Breast epithelium (tissue), 4 donors: ENCODE measurements at regions not wholly inside any gene's neighbourhood (a gene's known extent, or its start where the extent isn't known, plus 50 kb on each side); places are given as distances from the start of the nearest gene placed in this dataset.

Experiments
- DNase-seq, 2 donors: peaks; one replicate each; pipeline ENCODE4 v3.0.0-alpha.2; 2019; ENCODE audit warnings: low spot score in 2 of 2
- H3K27ac ChIP-seq, 2 donors: fragments of 200-600 bp; sonication (generic) in 1 of 2; one replicate each; pipeline ENCODE4 v1.5.1; 2016 to 2019; ENCODE audit warnings: mild to moderate bottlenecking in 1 of 2
- H3K27me3 ChIP-seq, 2 donors: fragments of 200-600 bp; sonication (generic) in 1 of 2; one replicate each; pipeline versions ENCODE4 v1.5.1 to v1.6.0; 2017 to 2019; ENCODE audit warnings: control low read depth in 1 of 2, mild to moderate bottlenecking in 1 of 2
- H3K36me3 ChIP-seq: fragments of 200-600 bp; one replicate; pipeline ENCODE4 v1.5.1; 2019
- H3K4me1 ChIP-seq, 2 donors: fragments of 200-600 bp; sonication (generic); one replicate each; pipeline ENCODE4 v1.5.1; 2016 to 2019; ENCODE audit warnings: control low read depth in 1 of 2
- H3K4me3 ChIP-seq, 3 donors: fragments of 200-600 bp; sonication (generic); 1 replicate in 2 of 3; 2 replicates in 1 of 3; pipeline ENCODE4 v1.5.1; 2016 to 2019; ENCODE audit warnings: mild to moderate bottlenecking in 3 of 3, moderate library complexity in 2 of 3
- H3K9me3 ChIP-seq, 2 donors: fragments of 200-600 bp; sonication (generic) in 1 of 2; one replicate each; pipeline ENCODE4 v1.5.1; 2016 to 2019; ENCODE audit warnings: control low read depth in 1 of 2
- CTCF ChIP-seq, 3 donors: fragments of 450-650 bp; IDR thresholded peaks; one replicate each; pipeline ENCODE4 v1.5.1; 2016 to 2017; ENCODE audit warnings: antibody characterized with exemption in 3 of 3, mild to moderate bottlenecking in 3 of 3, moderate library complexity in 3 of 3
- POLR2A ChIP-seq: fragments of 450-650 bp; IDR thresholded peaks from one replicate; pipeline ENCODE4 v1.6.1; 2016; ENCODE audit warnings: antibody characterized with exemption, mild to moderate bottlenecking, moderate library complexity
- POLR2AphosphoS5 ChIP-seq, 3 donors: sonication (generic); formaldehyde crosslinking; IDR thresholded peaks; one replicate each; pipeline ENCODE4 v1.6.1; 2017; ENCODE audit warnings: antibody characterized with exemption in 3 of 3
- intact Hi-C: fragments of 100-400 bp; cut with DNase I; formaldehyde crosslinking; loops from one replicate; pipeline ENCODE4 v1.15.1; 2023; ENCODE audit warnings: low total_unique reads

GRCh38 chr2:226151157-226151556 lies 648.5 kb downstream of the IRS1 start:
- intact Hi-C loops, result no loop called here
- Histone ChIP-seq H3K36me3 (no peaks in the 10 kb centered on the region), H3K4me1 (no peaks in the 10 kb centered on the region), H3K27me3 (no peaks in the 10 kb centered on the region), H3K4me3 (no peak overlapping the region), H3K9me3 (no peaks in the 10 kb centered on the region), H3K27ac (no peak overlapping the region)
- DNase-seq, result no peak
- no peak for TF ChIP-seq POLR2AphosphoS5 (IDR thresholded peaks at IDR 0.05)
- no peak for TF ChIP-seq CTCF (IDR thresholded peaks at IDR 0.05)
- no peak for TF ChIP-seq POLR2A

GRCh38 chr2:226143091-226143490 lies 656.5 kb downstream of the IRS1 start:
- Histone ChIP-seq H3K4me3 (no peak overlapping the region), H3K36me3 (no peaks in the 10 kb centered on the region), H3K4me1 (no peaks in the 10 kb centered on the region), H3K9me3 (no peaks in the 10 kb centered on the region), H3K27ac (no peak overlapping the region), H3K27me3 (no peaks in the 10 kb centered on the region)
- DNase-seq, result no peak
- intact Hi-C loops, result no loop called here
- TF ChIP-seq CTCF (IDR thresholded peaks at IDR 0.05) (no peak), POLR2AphosphoS5 (IDR thresholded peaks at IDR 0.05) (no peak), POLR2A (no peak)

GRCh38 chr2:226142463-226142862 lies 657.2 kb downstream of the IRS1 start:
- TF ChIP-seq POLR2AphosphoS5 (IDR thresholded peaks at IDR 0.05), result no peak
- no peak for TF ChIP-seq POLR2A
- no peak for TF ChIP-seq CTCF (IDR thresholded peaks at IDR 0.05)
- Histone ChIP-seq H3K36me3 (no peaks in the 10 kb centered on the region), H3K4me1 (no peaks in the 10 kb centered on the region), H3K9me3 (no peaks in the 10 kb centered on the region), H3K4me3 (no peak overlapping the region), H3K27me3 (no peaks in the 10 kb centered on the region), H3K27ac (no peak overlapping the region)
- no peak for DNase-seq
- intact Hi-C loops, result no loop called here

- H3K9me3 ChIP-seq, result no peaks in the 10 kb centered on the region
- no peaks in the 10 kb centered on the region for H3K27me3 ChIP-seq
- DNase-seq, result no peak
- no peaks in the 10 kb centered on the region for H3K36me3 ChIP-seq
- H3K4me3 ChIP-seq, result no peak overlapping the region
- no peak overlapping the region for H3K27ac ChIP-seq
- intact Hi-C loops, result no loop called here
- TF ChIP-seq POLR2A (no peak), CTCF (IDR thresholded peaks at IDR 0.05) (no peak), POLR2AphosphoS5 (IDR thresholded peaks at IDR 0.05) (no peak)
- no peaks in the 10 kb centered on the region for H3K4me1 ChIP-seq
These were observed 659.0 kb downstream of the IRS1 start for GRCh38 chr2:226140594-226140993.

- H3K4me1 ChIP-seq, result no peaks in the 10 kb centered on the region
- no peak overlapping the region for H3K27ac ChIP-seq
- H3K27me3 ChIP-seq, result no peaks in the 10 kb centered on the region
- no peaks in the 10 kb centered on the region for H3K36me3 ChIP-seq
- no peak overlapping the region for H3K4me3 ChIP-seq
- no peaks in the 10 kb centered on the region for H3K9me3 ChIP-seq
- intact Hi-C loops, result no loop called here
- no peak for DNase-seq
- TF ChIP-seq POLR2A (no peak), CTCF (IDR thresholded peaks at IDR 0.05) (no peak), POLR2AphosphoS5 (IDR thresholded peaks at IDR 0.05) (no peak)
These were observed 659.9 kb downstream of the IRS1 start for GRCh38 chr2:226139759-226140158.
